HepG2 (cell line): ENCODE measurements at regions not wholly inside any gene's neighbourhood (a gene's known extent, or its start where the extent isn't known, plus 50 kb on each side); places are given as distances from the start of the nearest gene placed in this dataset.

Experiments used
- ATAC-seq: fragments of 200-7000 bp; cut with Tn5 transposase; 3 replicates; pipeline ENCODE4 v1.9.1; 2020; ENCODE audit warnings: mild to moderate bottlenecking, moderate library complexity
- BruUV-seq: library from RNA; stranded (reverse); fragments of 400-500 nt; replicated peaks from 2 replicates; lab custom pipeline; 2021; lab: Mats Ljungman, UMichigan
- CTCF ChIA-PET: fragments of 300-600 bp; formaldehyde crosslinking; extraction: SDS; loops from one replicate; lab custom pipeline; 2021; ENCODE audit warnings: low total read pairs, inconsistent platforms, low intra/inter-chr PET ratio; lab: Yijun Ruan, JAX
- POLR2A ChIA-PET: fragments of 350-600 bp; sonication (Branson Sonifier 250); formaldehyde crosslinking; loops from one replicate; lab custom pipeline; 2020; ENCODE audit warnings: antibody characterized with exemption, inconsistent platforms; lab: Yijun Ruan, JAX
- DNase-seq: peaks from one replicate; pipeline ENCODE4 v3.0.0-alpha.2; 2015; ENCODE audit warnings: low spot score
- FAIRE-seq: peaks from 3 replicates; lab custom pipeline; 2011; peaks lifted over from hg19 to GRCh38; lab: Jason Lieb, UNC
- H2AFZ ChIP-seq: one replicate; pipeline ENCODE4 v1.6.1; 2011; ENCODE audit warnings: low read length, inconsistent platforms
- H3K27ac ChIP-seq: fragments of 300-600 bp; 3 replicates; pipeline ENCODE4 v1.8.0; 2011; ENCODE audit warnings: mixed run types, mild to moderate bottlenecking, mixed read lengths, low read length, inconsistent platforms; ENCODE audit not compliant: insufficient read depth; ENCODE audit errors: extremely low read length
- H3K27me3 ChIP-seq, 2 experiments: fragments of 200-600 bp in 1 of 2; 2 replicates in 1 of 2; 3 replicates in 1 of 2; pipeline versions ENCODE4 v1.6.0 to v1.8.0; 2011; ENCODE audit warnings: low read length in 2 of 2, mild to moderate bottlenecking in 2 of 2, moderate library complexity in 2 of 2, inconsistent platforms in 1 of 2; ENCODE audit not compliant: insufficient read depth in 2 of 2, control insufficient read depth in 1 of 2
- H3K36me3 ChIP-seq, 2 experiments: fragments of 200-600 bp in 1 of 2; replicated peaks in 1 of 2; 2 replicates in 1 of 2; 3 replicates in 1 of 2; pipeline versions ENCODE4 v1.5.1 to v1.8.0; 2011; ENCODE audit warnings: low read length in 2 of 2, inconsistent platforms in 1 of 2; ENCODE audit not compliant: insufficient read depth in 2 of 2, control insufficient read depth in 1 of 2
- H3K4me1 ChIP-seq: 2 replicates; pipeline ENCODE4 v1.5.1; 2012; ENCODE audit warnings: low read length, inconsistent platforms; ENCODE audit not compliant: insufficient read depth
- H3K4me2 ChIP-seq: 2 replicates; pipeline ENCODE4 v1.6.0; 2011; ENCODE audit warnings: low read depth, low read length, inconsistent platforms
- H3K4me3 ChIP-seq, 3 experiments: fragments of 200-600 bp in 1 of 3; sonication (generic), shearing (Covaris generic) in 1 of 3; replicated peaks in 1 of 3; 2 replicates each; pipeline ENCODE4 v1.5.1; 2011 to 2016; ENCODE audit warnings: low read length in 3 of 3, inconsistent platforms in 2 of 3, low read depth in 2 of 3, mild to moderate bottlenecking in 2 of 3, control low read depth in 1 of 3, mixed read lengths in 1 of 3; ENCODE audit not compliant: insufficient read depth in 1 of 3
- H3K79me2 ChIP-seq: one replicate; pipeline ENCODE4 v1.6.1; 2011; ENCODE audit warnings: low read length, inconsistent platforms; ENCODE audit not compliant: insufficient read depth
- H3K9ac ChIP-seq: 2 replicates; pipeline ENCODE4 v1.6.0; 2011; ENCODE audit warnings: mild to moderate bottlenecking, low read depth, low read length, inconsistent platforms; ENCODE audit not compliant: insufficient read depth
- H3K9me3 ChIP-seq: 2 replicates; pipeline ENCODE4 v1.5.1; 2012; ENCODE audit warnings: mild to moderate bottlenecking, low read length
- H4K20me1 ChIP-seq: 2 replicates; pipeline ENCODE4 v1.6.0; 2011; ENCODE audit warnings: inconsistent platforms, mild to moderate bottlenecking, low read length, moderate library complexity; ENCODE audit not compliant: insufficient read depth
- BCL3 ChIP-seq: sonication (generic); formaldehyde crosslinking; IDR thresholded peaks from 2 replicates; pipeline ENCODE4 v1.5.1; 2020; ENCODE audit warnings: mild to moderate bottlenecking, missing genetic modification reagents, moderate library complexity
- MTF1 ChIP-seq: sonication (generic); formaldehyde crosslinking; IDR thresholded peaks from 2 replicates; pipeline ENCODE4 v1.5.0; 2020; ENCODE audit warnings: missing genetic modification reagents
- SIX1 ChIP-seq: sonication (generic); formaldehyde crosslinking; IDR thresholded peaks from 2 replicates; pipeline ENCODE4 v1.4.0; 2020; ENCODE audit warnings: missing genetic modification reagents, borderline replicate concordance
- SMARCE1 ChIP-seq: fragments of 450-650 bp; IDR thresholded peaks from 2 replicates; pipeline ENCODE4 v1.6.1; 2017; ENCODE audit warnings: borderline replicate concordance
- ZKSCAN8 ChIP-seq: IDR thresholded peaks from 2 replicates; pipeline ENCODE4 v1.6.1; 2016; ENCODE audit warnings: borderline replicate concordance, missing genetic modification reagents, missing compliant biosample characterization
- ZNF44 ChIP-seq: sonication (generic); formaldehyde crosslinking; IDR thresholded peaks from 2 replicates; pipeline ENCODE4 v1.5.1; 2020; ENCODE audit warnings: mild to moderate bottlenecking, missing genetic modification reagents
- ZNF546 ChIP-seq: sonication (generic); formaldehyde crosslinking; conservative IDR thresholded peaks from 2 replicates; pipeline ENCODE4 v1.8.1; 2023; ENCODE audit warnings: mild to moderate bottlenecking, missing genetic modification reagents
- ZNF563 ChIP-seq: sonication (generic); formaldehyde crosslinking; IDR thresholded peaks from 2 replicates; pipeline ENCODE4 v1.8.0; 2022; ENCODE audit warnings: mild to moderate bottlenecking, moderate library complexity, missing genetic modification reagents
- ZNF761 ChIP-seq: sonication (generic); formaldehyde crosslinking; conservative IDR thresholded peaks from 2 replicates; pipeline ENCODE4 v1.4.0; 2020; ENCODE audit warnings: mild to moderate bottlenecking, missing genetic modification reagents
- WGBS: methylation state at CpG from one replicate; pipeline ENCODE4 v1.1.6; 2017; ENCODE audit warnings: low lambda C conversion rate; 5-methylcytosine and 5-hydroxymethylcytosine counted together
- in situ Hi-C: cut with HindIII; loops from 2 replicates; pipeline ENCODE4 v1.10.0; 2017; ENCODE audit warnings: low pct_unique_long_range_greater_than_20kb; ENCODE audit not compliant: extremely low pct_ligation_motif_present
- intact Hi-C: fragments of 100-400 bp; cut with micrococcal nuclease; formaldehyde crosslinking; loops from one replicate; pipeline ENCODE4 v1.10.0; 2022; ENCODE audit not compliant: unreplicated experiment
- TF ChIP-seq, protein P1 (sequence below), 2 experiments: IDR thresholded peaks; 2 replicates each; pipeline ENCODE4 v1.6.1; 2011 to 2012; ENCODE audit warnings: low read length in 2 of 2, borderline replicate concordance in 1 of 2, low read depth in 1 of 2, mild to moderate bottlenecking in 1 of 2, moderate library complexity in 1 of 2

GRCh38 chr7:24057243-24057642, 226.7 kb upstream of the NPY start:
- no peak for DNase-seq
- ChIA-PET CTCF (no interaction called here), POLR2A (no interaction called here)
- no peak for TF ChIP-seq ZNF563 (CRISPR knock-in tag)
- TF ChIP-seq SIX1 = no peak
- TF ChIP-seq ZKSCAN8 (CRISPR knock-in tag) = no peak
- no peak for TF ChIP-seq MTF1 (CRISPR knock-in tag)
- no peak for TF ChIP-seq BCL3 (CRISPR knock-in tag)
- no peak for TF ChIP-seq ZNF44
- TF ChIP-seq, protein P1, sequence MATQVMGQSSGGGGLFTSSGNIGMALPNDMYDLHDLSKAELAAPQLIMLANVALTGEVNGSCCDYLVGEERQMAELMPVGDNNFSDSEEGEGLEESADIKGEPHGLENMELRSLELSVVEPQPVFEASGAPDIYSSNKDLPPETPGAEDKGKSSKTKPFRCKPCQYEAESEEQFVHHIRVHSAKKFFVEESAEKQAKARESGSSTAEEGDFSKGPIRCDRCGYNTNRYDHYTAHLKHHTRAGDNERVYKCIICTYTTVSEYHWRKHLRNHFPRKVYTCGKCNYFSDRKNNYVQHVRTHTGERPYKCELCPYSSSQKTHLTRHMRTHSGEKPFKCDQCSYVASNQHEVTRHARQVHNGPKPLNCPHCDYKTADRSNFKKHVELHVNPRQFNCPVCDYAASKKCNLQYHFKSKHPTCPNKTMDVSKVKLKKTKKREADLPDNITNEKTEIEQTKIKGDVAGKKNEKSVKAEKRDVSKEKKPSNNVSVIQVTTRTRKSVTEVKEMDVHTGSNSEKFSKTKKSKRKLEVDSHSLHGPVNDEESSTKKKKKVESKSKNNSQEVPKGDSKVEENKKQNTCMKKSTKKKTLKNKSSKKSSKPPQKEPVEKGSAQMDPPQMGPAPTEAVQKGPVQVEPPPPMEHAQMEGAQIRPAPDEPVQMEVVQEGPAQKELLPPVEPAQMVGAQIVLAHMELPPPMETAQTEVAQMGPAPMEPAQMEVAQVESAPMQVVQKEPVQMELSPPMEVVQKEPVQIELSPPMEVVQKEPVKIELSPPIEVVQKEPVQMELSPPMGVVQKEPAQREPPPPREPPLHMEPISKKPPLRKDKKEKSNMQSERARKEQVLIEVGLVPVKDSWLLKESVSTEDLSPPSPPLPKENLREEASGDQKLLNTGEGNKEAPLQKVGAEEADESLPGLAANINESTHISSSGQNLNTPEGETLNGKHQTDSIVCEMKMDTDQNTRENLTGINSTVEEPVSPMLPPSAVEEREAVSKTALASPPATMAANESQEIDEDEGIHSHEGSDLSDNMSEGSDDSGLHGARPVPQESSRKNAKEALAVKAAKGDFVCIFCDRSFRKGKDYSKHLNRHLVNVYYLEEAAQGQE (IDR thresholded peaks at IDR 0.05; ENCODE audit: borderline replicate concordance in 1 of 2, low read depth in 1 of 2, low read length in 2 of 2) = no peak
- no peak for TF ChIP-seq ZNF546 (CRISPR knock-in tag)
- TF ChIP-seq ZNF761 (CRISPR knock-in tag) = no peak
- TF ChIP-seq SMARCE1 = no peak
- H3K9ac ChIP-seq = no peak overlapping the region
- H3K9me3 ChIP-seq = no peaks in the 10 kb centered on the region
- H3K4me1 ChIP-seq = no peaks in the 10 kb centered on the region
- H3K4me3 ChIP-seq = no peak overlapping the region
- no peaks in the 10 kb centered on the region for H3K36me3 ChIP-seq
- intact Hi-C loops (no loop called here), in situ Hi-C loops (no loop called here)
- no peaks in the 10 kb centered on the region for H4K20me1 ChIP-seq
- H3K79me2 ChIP-seq = no peaks in the 10 kb centered on the region
- ATAC-seq = no peak; the same call in 2 of the 3 replicates
- no peak overlapping the region for H3K4me2 ChIP-seq
- WGBS = 30% methylated on average over 2 of the region's 2 CpGs
- no peaks in the 10 kb centered on the region for H3K27me3 ChIP-seq
- no peak overlapping the region for H3K27ac ChIP-seq
- no peak overlapping the region for H2AFZ ChIP-seq
- BruUV-seq = no TSS peak
- no peak for FAIRE-seq
